GM23338 (cell line): ENCODE measurements at regions not wholly inside any gene's neighbourhood (a gene's known extent, or its start where the extent isn't known, plus 50 kb on each side); places are given as distances from the start of the nearest gene placed in this dataset.

Experiments used
- ATAC-seq: fragments of 200-7000 bp; cut with Tn5 transposase; 3 replicates; pipeline ENCODE4 v1.9.1; 2020
- DNase-seq: peaks from one replicate; pipeline ENCODE4 v3.0.0-alpha.2; 2015; ENCODE audit warnings: low spot score
- H2AFZ ChIP-seq: fragments of 200-600 bp; sonication (generic); 2 replicates; pipeline ENCODE4 v1.8.0; 2016; ENCODE audit warnings: antibody characterized with exemption, mild to moderate bottlenecking, moderate library complexity
- H3F3A ChIP-seq: fragments of 200-600 bp; sonication (generic); replicated peaks from 2 replicates; pipeline ENCODE4 v1.8.0; 2017; ENCODE audit warnings: antibody characterized with exemption, mixed run types, low read depth
- H3K27ac ChIP-seq: fragments of 200-600 bp; sonication (generic); 2 replicates; pipeline ENCODE4 v1.6.1; 2016; ENCODE audit warnings: low read depth
- H3K27me3 ChIP-seq: fragments of 200-600 bp; sonication (generic); 2 replicates; pipeline ENCODE4 v1.8.0; 2016; ENCODE audit warnings: mild to moderate bottlenecking, mixed run types, moderate library complexity; ENCODE audit not compliant: insufficient read depth
- H3K36me3 ChIP-seq: fragments of 200-600 bp; sonication (generic); 2 replicates; pipeline ENCODE4 v1.8.0; 2016; ENCODE audit warnings: mild to moderate bottlenecking; ENCODE audit not compliant: insufficient read depth
- H3K4me1 ChIP-seq: fragments of 200-600 bp; sonication (generic); 2 replicates; pipeline ENCODE4 v1.8.0; 2016; ENCODE audit warnings: mild to moderate bottlenecking, moderate library complexity; ENCODE audit not compliant: insufficient read depth
- H3K4me2 ChIP-seq: fragments of 200-600 bp; sonication (generic); 2 replicates; pipeline ENCODE4 v1.7.1; 2017; ENCODE audit warnings: mixed run types
- H3K4me3 ChIP-seq: fragments of 200-600 bp; sonication (generic); 2 replicates; pipeline ENCODE4 v1.6.1; 2016; ENCODE audit warnings: mixed run types
- H3K79me2 ChIP-seq: fragments of 200-600 bp; sonication (generic); replicated peaks from 2 replicates; pipeline ENCODE4 v1.8.0; 2017; ENCODE audit warnings: mild to moderate bottlenecking; ENCODE audit not compliant: insufficient read depth
- H3K9me2 ChIP-seq: fragments of 200-600 bp; sonication (generic); 2 replicates; pipeline ENCODE4 v1.8.0; 2017; ENCODE audit not compliant: insufficient read depth
- H4K20me1 ChIP-seq: fragments of 200-600 bp; sonication (generic); replicated peaks from 2 replicates; pipeline ENCODE4 v1.8.0; 2017; ENCODE audit warnings: mild to moderate bottlenecking; ENCODE audit not compliant: insufficient read depth
- H3K27ac Mint-ChIP-seq: 2 replicates; pipeline ENCODE4 v1.8.0; 2020; ENCODE audit warnings: inconsistent platforms, mild to moderate bottlenecking, moderate library complexity, mixed read lengths
- H3K27me3 Mint-ChIP-seq: 3 replicates; pipeline ENCODE4 v1.8.0; 2022; ENCODE audit warnings: low read depth, mild to moderate bottlenecking, moderate library complexity, mixed read lengths, inconsistent platforms; ENCODE audit not compliant: insufficient read depth, poor library complexity
- H3K36me3 Mint-ChIP-seq: 3 replicates; pipeline ENCODE4 v1.8.0; 2021; ENCODE audit warnings: low read depth, mild to moderate bottlenecking, inconsistent platforms, moderate library complexity, mixed read lengths
- H3K4me1 Mint-ChIP-seq: 3 replicates; pipeline ENCODE4 v1.8.0; 2020; ENCODE audit warnings: mild to moderate bottlenecking, inconsistent platforms, mixed read lengths
- H3K4me3 Mint-ChIP-seq: 3 replicates; pipeline ENCODE4 v1.8.0; 2021; ENCODE audit warnings: moderate library complexity, mild to moderate bottlenecking, inconsistent platforms, mixed read lengths
- H3K9me3 Mint-ChIP-seq: 3 replicates; pipeline ENCODE4 v1.8.0; 2020; ENCODE audit warnings: moderate library complexity, mild to moderate bottlenecking, inconsistent platforms, mixed read lengths
- CREB1 ChIP-seq: fragments of 250-450 bp; sonication (Bioruptor Pico); IDR thresholded peaks from 2 replicates; pipeline ENCODE4 v1.5.0; 2020; ENCODE audit warnings: low read depth, mild to moderate bottlenecking, moderate library complexity
- ETS1 ChIP-seq: IDR thresholded peaks from 2 replicates; pipeline ENCODE4 v1.6.1; 2016; ENCODE audit warnings: antibody characterized with exemption
- EZH2 ChIP-seq: fragments of 200-600 bp; sonication (generic); IDR thresholded peaks from one replicate; pipeline ENCODE4 v1.8.0; 2017; ENCODE audit warnings: antibody characterized with exemption, mild to moderate bottlenecking, low read depth; ENCODE audit not compliant: unreplicated experiment
- EZH2phosphoT487 ChIP-seq: fragments of 200-600 bp; sonication (generic); IDR thresholded peaks from one replicate; pipeline ENCODE4 v1.8.1; 2018; ENCODE audit warnings: antibody characterized with exemption; ENCODE audit not compliant: unreplicated experiment
- JUNB ChIP-seq: IDR thresholded peaks from one replicate; pipeline ENCODE4 v1.6.1; 2016; ENCODE audit warnings: antibody characterized with exemption; ENCODE audit not compliant: unreplicated experiment
- NANOG ChIP-seq: IDR thresholded peaks from 2 replicates; pipeline ENCODE4 v1.6.1; 2016; ENCODE audit warnings: antibody characterized with exemption, borderline replicate concordance
- POLR2AphosphoS5 ChIP-seq: IDR thresholded peaks from 2 replicates; pipeline ENCODE4 v1.6.1; 2016; ENCODE audit warnings: antibody characterized with exemption, low read depth
- REST ChIP-seq: IDR thresholded peaks from one replicate; pipeline ENCODE4 v1.6.1; 2018; ENCODE audit warnings: antibody characterized with exemption; ENCODE audit not compliant: unreplicated experiment
- STAT1 ChIP-seq: IDR thresholded peaks from one replicate; pipeline ENCODE4 v1.6.1; 2016; ENCODE audit warnings: antibody characterized with exemption; ENCODE audit not compliant: unreplicated experiment
- ZNF114 ChIP-seq: fragments of 250-450 bp; sonication (Bioruptor Pico); IDR thresholded peaks from 2 replicates; pipeline ENCODE4 v1.5.0; 2020; ENCODE audit warnings: mild to moderate bottlenecking, moderate library complexity
- ZNF331 ChIP-seq: fragments of 250-450 bp; sonication (Bioruptor Pico); IDR thresholded peaks from 2 replicates; pipeline ENCODE4 v1.5.0; 2020; ENCODE audit warnings: low read depth, mild to moderate bottlenecking, moderate library complexity
- ZNF462 ChIP-seq: fragments of 250-450 bp; sonication (Bioruptor Pico); IDR thresholded peaks from 2 replicates; pipeline ENCODE4 v1.5.0; 2020; ENCODE audit warnings: mild to moderate bottlenecking, moderate library complexity
- TF ChIP-seq, protein P1 (sequence below), 2 experiments: fragments of 200-600 bp in 1 of 2; sonication (generic) in 1 of 2; conservative IDR thresholded peaks; 2 replicates each; pipeline versions ENCODE4 v1.5.1 to v1.6.1; 2016 to 2017; ENCODE audit warnings: antibody characterized with exemption in 2 of 2, low read depth in 2 of 2, mild to moderate bottlenecking in 2 of 2, moderate library complexity in 1 of 2

DNA sequence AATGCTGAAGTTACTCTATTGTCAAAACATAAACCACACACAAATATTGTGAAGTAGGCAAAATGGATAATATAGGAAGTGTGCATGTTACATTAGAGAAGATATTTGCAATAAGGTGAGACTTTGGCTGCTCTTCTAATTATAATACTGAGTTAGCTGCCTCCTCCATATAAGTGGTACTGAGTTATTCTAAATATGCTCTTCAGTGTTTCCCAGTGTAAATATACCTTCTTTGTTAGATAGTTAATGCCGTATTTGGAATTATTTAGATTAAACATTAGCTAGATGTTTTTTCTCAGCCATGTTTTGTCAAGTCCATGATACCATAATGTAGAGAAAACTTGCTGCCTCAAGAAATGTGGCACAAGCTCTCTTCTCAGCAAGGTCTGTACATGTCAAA, 186.4 kb downstream of the PTPRC start (continued):
- TF ChIP-seq ZNF114 (CRISPR knock-in tag) (no peak), POLR2AphosphoS5 (no peak), ZNF462 (CRISPR knock-in tag) (no peak), STAT1 (no peak), CREB1 (CRISPR knock-in tag) (no peak), NANOG (no peak), JUNB (no peak), EZH2 (no peak), ZNF331 (CRISPR knock-in tag) (no peak)

- no peak overlapping the region for H3K27ac ChIP-seq
- Mint-ChIP-seq H3K27ac (no peak overlapping the region), H3K4me1 (peaks cover 2% of the 10 kb centered on the region; the same call in 1 of the 3 replicates), H3K4me3 (no peak overlapping the region), H3K36me3 (no peaks in the 10 kb centered on the region), H3K27me3 (peaks cover 3% of the 10 kb centered on the region), H3K9me3 (no peaks in the 10 kb centered on the region)
- no peaks in the 10 kb centered on the region for H3K4me1 ChIP-seq
- ATAC-seq (no peak), DNase-seq (no peak)
- H3K27me3 ChIP-seq: no peaks in the 10 kb centered on the region
- H4K20me1 ChIP-seq: no peaks in the 10 kb centered on the region
- no peak for TF ChIP-seq REST
- no peak for TF ChIP-seq ZNF114 (CRISPR knock-in tag)
- TF ChIP-seq POLR2AphosphoS5: no peak
- TF ChIP-seq JUNB: no peak
- TF ChIP-seq EZH2phosphoT487: no peak
- TF ChIP-seq STAT1: no peak
- TF ChIP-seq, protein P1, sequence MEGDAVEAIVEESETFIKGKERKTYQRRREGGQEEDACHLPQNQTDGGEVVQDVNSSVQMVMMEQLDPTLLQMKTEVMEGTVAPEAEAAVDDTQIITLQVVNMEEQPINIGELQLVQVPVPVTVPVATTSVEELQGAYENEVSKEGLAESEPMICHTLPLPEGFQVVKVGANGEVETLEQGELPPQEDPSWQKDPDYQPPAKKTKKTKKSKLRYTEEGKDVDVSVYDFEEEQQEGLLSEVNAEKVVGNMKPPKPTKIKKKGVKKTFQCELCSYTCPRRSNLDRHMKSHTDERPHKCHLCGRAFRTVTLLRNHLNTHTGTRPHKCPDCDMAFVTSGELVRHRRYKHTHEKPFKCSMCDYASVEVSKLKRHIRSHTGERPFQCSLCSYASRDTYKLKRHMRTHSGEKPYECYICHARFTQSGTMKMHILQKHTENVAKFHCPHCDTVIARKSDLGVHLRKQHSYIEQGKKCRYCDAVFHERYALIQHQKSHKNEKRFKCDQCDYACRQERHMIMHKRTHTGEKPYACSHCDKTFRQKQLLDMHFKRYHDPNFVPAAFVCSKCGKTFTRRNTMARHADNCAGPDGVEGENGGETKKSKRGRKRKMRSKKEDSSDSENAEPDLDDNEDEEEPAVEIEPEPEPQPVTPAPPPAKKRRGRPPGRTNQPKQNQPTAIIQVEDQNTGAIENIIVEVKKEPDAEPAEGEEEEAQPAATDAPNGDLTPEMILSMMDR (conservative IDR thresholded peaks at IDR 0.05; ENCODE audit: low read depth in 2 of 2): no peak
- no peak for TF ChIP-seq CREB1 (CRISPR knock-in tag)
- no peak for TF ChIP-seq ETS1
- TF ChIP-seq NANOG: no peak
- no peak overlapping the region for H3K4me3 ChIP-seq
- no peak overlapping the region for H3K4me2 ChIP-seq
- H3F3A ChIP-seq: no peaks in the 10 kb centered on the region
- H3K79me2 ChIP-seq: no peaks in the 10 kb centered on the region
- 0 out of 2 replicates have a peak, but pooled peaks cover 3% of the 10 kb centered on the region for H3K9me2 ChIP-seq
- H3K36me3 ChIP-seq: no peaks in the 10 kb centered on the region
- no peak overlapping the region; the same call in 1 of the 2 replicates for H2AFZ ChIP-seq
Observed at GRCh38 chr1:198829356-198829755, 190.5 kb downstream of the PTPRC start.
